HG03280 (cell line): ENCODE measurements at regions not wholly inside any gene's neighbourhood (a gene's known extent, or its start where the extent isn't known, plus 50 kb on each side); places are given as distances from the start of the nearest gene placed in this dataset.
"Not testable (repeated sequence)": the region's sequence is repeated elsewhere in the genome, so short reads cannot be mapped to it uniquely, and the experiment has no call there.

Source experiments
- ATAC-seq: cut with Tn5 transposase; IDR thresholded peaks from one replicate; pipeline ENCODE4 v1.9.1; 2021; ENCODE audit warnings: mild to moderate bottlenecking, moderate library complexity; ENCODE audit not compliant: unreplicated experiment

- no peak for ATAC-seq
These were observed 96.1 kb upstream of the MAN1A1 start for GRCh38 chr6:119445666-119446065.

- ATAC-seq: peak; percentile 48
These were observed 95.3 kb upstream of the MAN1A1 start for GRCh38 chr6:119444642-119445557.

GRCh38 chr6:119443993-119444641 is 94.6 kb upstream of the MAN1A1 start:
- no peak for ATAC-seq

DNA sequence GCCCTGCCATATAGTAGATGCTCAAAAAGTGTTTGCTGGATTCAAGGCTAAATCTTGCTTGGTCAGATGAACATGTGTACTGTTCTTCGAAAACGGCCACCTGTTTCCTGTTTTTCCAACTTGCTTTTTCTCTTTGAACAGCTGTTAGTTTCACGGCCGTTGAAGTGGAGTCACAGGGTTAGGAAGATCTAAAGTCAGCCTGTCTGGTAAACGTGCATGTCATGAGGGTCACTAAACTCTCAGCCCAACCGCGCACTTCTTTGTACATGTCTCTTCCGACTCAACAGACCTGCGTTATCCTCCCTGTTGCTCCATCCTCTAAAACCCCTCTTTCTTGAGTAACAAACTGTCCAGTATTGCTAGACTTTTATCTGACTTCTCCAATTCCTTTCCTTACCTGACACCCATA is 93.2 kb upstream of the MAN1A1 start:
- ATAC-seq: peak; percentile 39

DNA sequence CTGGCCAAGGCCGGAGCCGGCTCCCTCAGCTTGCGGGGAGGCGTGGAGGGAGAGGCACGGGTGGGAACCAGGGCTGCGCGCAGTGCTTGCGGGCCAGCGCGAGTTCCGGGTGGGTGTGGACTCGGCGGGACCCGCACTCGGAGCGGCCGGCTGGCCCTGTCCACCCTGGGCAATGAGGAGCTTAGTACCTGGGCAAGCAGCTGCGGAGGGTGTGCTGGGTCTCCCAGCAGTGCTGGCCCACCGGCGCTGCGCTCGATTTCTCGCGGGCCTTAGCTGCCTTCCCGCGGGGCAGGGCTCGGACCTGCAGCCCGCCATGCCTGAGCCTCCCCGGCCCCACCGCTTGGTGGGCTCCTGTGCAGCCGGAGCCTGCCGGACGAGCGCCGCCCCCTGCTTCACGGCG is 91.4 kb upstream of the MAN1A1 start:
- ATAC-seq: no peak

- ATAC-seq: no peak
These were observed 87.0 kb upstream of the MAN1A1 start for GRCh38 chr6:119436583-119436982.

DNA sequence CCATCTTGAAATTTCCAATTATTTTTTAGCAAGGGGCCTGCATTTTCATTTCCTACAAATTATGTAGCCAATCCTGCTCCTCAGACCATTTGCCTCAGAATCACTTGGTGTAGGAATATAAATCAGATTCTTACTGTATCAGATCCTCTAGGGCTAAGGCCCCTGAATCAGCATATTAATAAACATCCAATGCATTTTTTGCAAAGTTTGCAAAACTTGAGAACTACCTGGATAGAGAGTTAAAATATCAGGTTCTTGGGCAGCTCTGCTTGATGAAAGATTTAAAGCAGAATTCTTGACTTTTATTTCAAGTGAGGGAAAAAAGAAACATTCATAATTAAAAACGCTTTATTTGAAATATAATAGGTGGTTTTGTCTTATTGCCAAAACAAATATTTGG is 82.2 kb upstream of the MAN1A1 start:
- no peak for ATAC-seq

- no peak for ATAC-seq
These were observed 81.2 kb upstream of the MAN1A1 start for GRCh38 chr6:119430805-119431204.

DNA sequence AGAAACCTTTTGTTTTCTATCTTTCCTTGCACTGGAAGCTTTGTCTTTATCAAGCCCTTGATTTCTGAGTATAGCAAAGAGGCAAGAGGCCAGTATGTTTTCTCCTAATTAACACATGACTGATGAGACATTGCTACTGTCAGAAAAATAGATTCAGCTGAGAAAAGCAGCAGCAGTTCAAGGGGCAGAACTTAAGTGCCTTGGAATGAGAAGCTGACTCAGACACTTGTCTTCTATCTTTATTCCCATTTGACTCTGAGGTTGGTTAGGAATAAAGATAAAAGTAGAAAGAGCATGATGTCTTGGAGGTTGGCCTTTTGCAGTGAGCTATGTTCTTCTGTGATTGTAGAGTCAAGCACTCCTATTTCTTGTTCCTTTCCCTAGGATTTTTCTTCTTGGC is 79.1 kb upstream of the MAN1A1 start:
- no peak for ATAC-seq

DNA sequence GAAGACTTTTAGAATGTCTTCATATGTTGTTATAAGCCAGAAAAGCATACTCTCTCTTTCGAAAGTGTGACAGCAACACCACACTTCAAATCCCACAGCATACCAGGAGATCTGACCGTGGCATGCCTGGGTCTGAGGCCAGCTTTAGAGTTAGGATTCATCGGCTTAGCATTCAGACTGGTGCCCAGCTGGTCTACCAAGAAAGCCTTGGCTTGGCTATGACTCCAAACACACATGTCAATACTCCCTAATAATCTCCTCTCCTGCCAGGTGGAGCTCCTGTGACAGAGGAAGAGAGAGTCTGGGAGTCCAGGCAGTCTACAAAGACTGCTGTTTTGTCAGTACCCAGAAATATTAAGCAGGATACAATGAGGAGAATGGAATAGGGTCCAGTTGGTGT is 77.1 kb upstream of the MAN1A1 start:
- no peak for ATAC-seq

DNA sequence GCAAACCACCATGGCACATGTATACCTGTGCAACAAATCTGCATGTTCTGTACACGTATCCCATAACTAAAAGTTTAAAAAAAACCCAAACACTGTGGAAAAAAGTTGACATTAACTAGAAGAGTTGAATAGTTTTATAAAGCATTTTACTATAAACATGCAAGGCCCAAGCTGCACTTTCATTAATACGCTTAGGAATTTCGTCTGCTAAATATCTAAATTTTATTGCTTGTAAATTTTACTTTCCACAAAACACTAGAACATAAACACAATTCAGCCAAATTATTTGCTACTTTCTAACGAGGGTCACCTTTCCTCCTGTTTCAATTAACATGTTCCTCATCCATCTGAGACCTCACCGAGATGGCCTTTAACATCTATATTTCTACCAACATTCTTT is 74.4 kb upstream of the MAN1A1 start:
- ATAC-seq: no peak

- not testable (repeated sequence) for ATAC-seq
These were observed 68.5 kb upstream of the MAN1A1 start for GRCh38 chr6:119418084-119418483.

DNA sequence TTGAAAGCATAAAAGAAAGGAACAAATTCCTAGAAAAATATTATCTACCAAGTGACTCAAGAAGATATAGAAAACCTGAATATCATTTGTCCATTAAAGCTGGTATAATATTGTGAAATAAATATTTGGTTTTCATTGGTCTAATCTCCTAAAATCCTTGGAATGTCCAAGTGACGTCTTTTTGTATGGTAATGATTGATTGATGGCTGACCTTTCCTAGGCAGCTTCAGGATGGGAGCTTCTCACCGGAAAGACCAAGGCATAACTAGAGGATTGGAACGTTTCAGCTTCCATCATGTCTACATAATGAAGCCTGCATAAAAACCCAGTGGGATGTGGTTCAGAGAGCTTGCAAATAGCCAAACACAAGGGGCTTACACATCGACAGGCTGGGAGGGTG is 57.6 kb upstream of the MAN1A1 start:
- no peak for ATAC-seq

GRCh38 chr6:119405114-119405513 is 55.6 kb upstream of the MAN1A1 start:
- not testable (repeated sequence) for ATAC-seq
